ENCODE measurements at regions not wholly inside any gene's neighbourhood (a gene's known extent, or its start where the extent isn't known, plus 50 kb on each side); places are given as distances from the start of the nearest gene placed in this dataset.

DNA sequence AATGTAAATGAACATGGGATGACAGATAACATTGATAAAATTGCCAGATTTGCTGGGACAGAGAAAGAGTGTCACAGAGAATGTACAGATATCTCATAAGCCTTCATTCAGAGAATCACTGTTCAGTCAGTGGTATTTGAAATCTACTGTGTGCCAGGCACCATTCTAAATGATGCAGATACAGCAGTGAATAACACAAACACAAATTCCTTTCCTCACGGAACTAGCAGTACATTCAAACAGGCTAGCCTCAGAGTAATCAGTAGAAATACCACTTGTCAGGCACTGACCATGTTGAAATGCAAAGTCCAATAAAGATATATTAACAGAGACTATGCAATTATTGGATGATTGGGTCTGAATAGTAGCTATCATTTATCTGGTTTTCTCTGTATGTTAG is 211.0 kb downstream of the RDH14 start:
- Histone ChIP-seq H3K9me1 (ENCODE audit: insufficient read depth, low read length) (no peaks in the 10 kb centered on the region), H4K8ac (ENCODE audit: low read depth in 2 of 2, low read length in 2 of 2) (no peak overlapping the region), H2BK15ac (ENCODE audit: low read depth, low read length) (no peak overlapping the region), H3K14ac (replicated peaks; ENCODE audit: low read depth, low read length) (no peak overlapping the region), H3K18ac (ENCODE audit: low read depth, low read length) (no peak overlapping the region; the same call in 1 of the 2 replicates), H3K4me2 (ENCODE audit: low read depth, low read length) (no peak overlapping the region), H4K5ac (ENCODE audit: low read depth, low read length) (no peak overlapping the region), H3K9ac (ENCODE audit: low read depth, low read length) (no peak overlapping the region), H3K4ac (ENCODE audit: low read depth, low read length) (no peak overlapping the region), H3K79me1 (ENCODE audit: low read depth in 1 of 2, low read length in 2 of 2) (no peaks in the 10 kb centered on the region), H2BK120ac (ENCODE audit: low read depth, low read length) (no peak overlapping the region), H3K36me3 (ENCODE audit: control insufficient read depth, insufficient read depth, low read length) (no peaks in the 10 kb centered on the region), H4K20me1 (ENCODE audit: insufficient read depth, low read length) (no peaks in the 10 kb centered on the region), H2AFZ (replicated peaks; ENCODE audit: low read length, poor library complexity) (no peak overlapping the region), H2AK9ac (replicated peaks; ENCODE audit: low read depth, low read length, poor library complexity) (no peak overlapping the region), H3K9me3 (ENCODE audit: control insufficient read depth, insufficient read depth, low read length) (no peaks in the 10 kb centered on the region), H3K56ac (ENCODE audit: extremely low read depth, insufficient read depth, low read length) (no peak overlapping the region), H3K23ac (ENCODE audit: low read depth, low read length) (no peak overlapping the region), H3K4me3 (ENCODE audit: insufficient read depth, low read depth, low read length) (no peak overlapping the region), H2BK20ac (ENCODE audit: low read depth, low read length) (no peak overlapping the region), H3K27ac (ENCODE audit: insufficient read depth, low read length) (no peak overlapping the region), H2AK5ac (ENCODE audit: low read depth, low read length) (no peak overlapping the region), H4K91ac (ENCODE audit: insufficient read depth, low read depth, low read length) (no peak overlapping the region), H3K27me3 (ENCODE audit: control insufficient read depth, insufficient read depth, low read length) (no peaks in the 10 kb centered on the region), H3K4me1 (ENCODE audit: control insufficient read depth, insufficient read depth, low read length) (no peaks in the 10 kb centered on the region), H2BK5ac (ENCODE audit: low read depth, low read length, poor library complexity, severe bottlenecking) (no peak overlapping the region)
- no TSS peak for BruUV-seq (replicated peaks)
- intact Hi-C loops (cut with micrococcal nuclease), result no loop called here
- in situ Hi-C loops (cut with MboI; ENCODE audit: low sequenced_read_pairs), result no loop called here
- POLR2A ChIA-PET (ENCODE audit: unreplicated experiment), result interaction anchor here (1.0 kb wide), 1 partner anchor 24 kb away, joined by 3 read pairs; no protein-coding TSS in a partner anchor
- no peak for TF ChIP-seq CEBPB (IDR thresholded peaks at IDR 0.05; ENCODE audit: low read depth, low read length)
- TF ChIP-seq RCOR1 (IDR thresholded peaks at IDR 0.05; ENCODE audit: insufficient replicate concordance, low read length), result no peak
- TF ChIP-seq, protein P1, sequence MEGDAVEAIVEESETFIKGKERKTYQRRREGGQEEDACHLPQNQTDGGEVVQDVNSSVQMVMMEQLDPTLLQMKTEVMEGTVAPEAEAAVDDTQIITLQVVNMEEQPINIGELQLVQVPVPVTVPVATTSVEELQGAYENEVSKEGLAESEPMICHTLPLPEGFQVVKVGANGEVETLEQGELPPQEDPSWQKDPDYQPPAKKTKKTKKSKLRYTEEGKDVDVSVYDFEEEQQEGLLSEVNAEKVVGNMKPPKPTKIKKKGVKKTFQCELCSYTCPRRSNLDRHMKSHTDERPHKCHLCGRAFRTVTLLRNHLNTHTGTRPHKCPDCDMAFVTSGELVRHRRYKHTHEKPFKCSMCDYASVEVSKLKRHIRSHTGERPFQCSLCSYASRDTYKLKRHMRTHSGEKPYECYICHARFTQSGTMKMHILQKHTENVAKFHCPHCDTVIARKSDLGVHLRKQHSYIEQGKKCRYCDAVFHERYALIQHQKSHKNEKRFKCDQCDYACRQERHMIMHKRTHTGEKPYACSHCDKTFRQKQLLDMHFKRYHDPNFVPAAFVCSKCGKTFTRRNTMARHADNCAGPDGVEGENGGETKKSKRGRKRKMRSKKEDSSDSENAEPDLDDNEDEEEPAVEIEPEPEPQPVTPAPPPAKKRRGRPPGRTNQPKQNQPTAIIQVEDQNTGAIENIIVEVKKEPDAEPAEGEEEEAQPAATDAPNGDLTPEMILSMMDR (conservative IDR thresholded peaks at IDR 0.05; ENCODE audit: low read depth, low read length), result no peak
- TF ChIP-seq POLR2A (IDR thresholded peaks at IDR 0.05; ENCODE audit: low read depth, low read length), result no peak
- TF ChIP-seq SMC3 (IDR thresholded peaks at IDR 0.05; ENCODE audit: low read depth, low read length), result no peak
- TF ChIP-seq, protein P2, sequence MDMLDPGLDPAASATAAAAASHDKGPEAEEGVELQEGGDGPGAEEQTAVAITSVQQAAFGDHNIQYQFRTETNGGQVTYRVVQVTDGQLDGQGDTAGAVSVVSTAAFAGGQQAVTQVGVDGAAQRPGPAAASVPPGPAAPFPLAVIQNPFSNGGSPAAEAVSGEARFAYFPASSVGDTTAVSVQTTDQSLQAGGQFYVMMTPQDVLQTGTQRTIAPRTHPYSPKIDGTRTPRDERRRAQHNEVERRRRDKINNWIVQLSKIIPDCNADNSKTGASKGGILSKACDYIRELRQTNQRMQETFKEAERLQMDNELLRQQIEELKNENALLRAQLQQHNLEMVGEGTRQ (IDR thresholded peaks at IDR 0.05; ENCODE audit: low read depth, low read length), result no peak
- no peak for TF ChIP-seq RAD21 (IDR thresholded peaks at IDR 0.05; ENCODE audit: low read length)
- TF ChIP-seq MAFK (IDR thresholded peaks at IDR 0.05; ENCODE audit: low read depth, low read length), result no peak
- TF ChIP-seq BHLHE40 (IDR thresholded peaks at IDR 0.05; ENCODE audit: low read depth, low read length), result no peak
- TF ChIP-seq FOS (IDR thresholded peaks at IDR 0.05; ENCODE audit: low read depth, low read length), result no peak
- TF ChIP-seq NFE2L2 (IDR thresholded peaks at IDR 0.05; ENCODE audit: low read depth, low read length), result no peak
- TF ChIP-seq CHD1 (IDR thresholded peaks at IDR 0.05; ENCODE audit: low read depth, low read length), result no peak
- TF ChIP-seq, protein P3, sequence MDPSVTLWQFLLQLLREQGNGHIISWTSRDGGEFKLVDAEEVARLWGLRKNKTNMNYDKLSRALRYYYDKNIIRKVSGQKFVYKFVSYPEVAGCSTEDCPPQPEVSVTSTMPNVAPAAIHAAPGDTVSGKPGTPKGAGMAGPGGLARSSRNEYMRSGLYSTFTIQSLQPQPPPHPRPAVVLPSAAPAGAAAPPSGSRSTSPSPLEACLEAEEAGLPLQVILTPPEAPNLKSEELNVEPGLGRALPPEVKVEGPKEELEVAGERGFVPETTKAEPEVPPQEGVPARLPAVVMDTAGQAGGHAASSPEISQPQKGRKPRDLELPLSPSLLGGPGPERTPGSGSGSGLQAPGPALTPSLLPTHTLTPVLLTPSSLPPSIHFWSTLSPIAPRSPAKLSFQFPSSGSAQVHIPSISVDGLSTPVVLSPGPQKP (IDR thresholded peaks at IDR 0.05; ENCODE audit: borderline replicate concordance, low read depth, low read length), result no peak
- TF ChIP-seq RFX5 (IDR thresholded peaks at IDR 0.05; ENCODE audit: low read depth, low read length), result no peak
- no peak for TF ChIP-seq MXI1 (IDR thresholded peaks at IDR 0.05; ENCODE audit: borderline replicate concordance, low read depth, low read length)
- dilution Hi-C loops (cut with HindIII; ENCODE audit: low sequenced_read_pairs, unreplicated experiment), result no loop called here
- ATAC-seq (ENCODE audit: low read depth) (no peak; the same call in 1 of the 2 replicates), DNase-seq (no peak)
- CTCF ChIA-PET, result no interaction called here
- WGBS, 2 experiments (ENCODE audit: extremely low coverage in 2 of 2, insufficient read length in 1 of 2), result no CpG with 5 or more reads among the region's 1 CpG

Measured in IMR-90 (cell line).